DOHH2 (cell line): ENCODE measurements at regions not wholly inside any gene's neighbourhood (a gene's known extent, or its start where the extent isn't known, plus 50 kb on each side); places are given as distances from the start of the nearest gene placed in this dataset.

Experiments used
- H3F3A ChIP-seq: fragments of 200-600 bp; sonication (generic), shearing (Covaris generic); 2 replicates; pipeline ENCODE4 v1.6.0; 2016; ENCODE audit warnings: antibody characterized with exemption, mild to moderate bottlenecking; ENCODE audit not compliant: control insufficient read depth, insufficient read depth
- H3K27ac ChIP-seq: fragments of 200-600 bp; sonication (generic); 2 replicates; pipeline ENCODE4 v1.5.1; 2014; ENCODE audit warnings: low read depth, mild to moderate bottlenecking, low read length, moderate library complexity
- H3K27me3 ChIP-seq: fragments of 200-600 bp; sonication (generic); 2 replicates; pipeline ENCODE4 v1.6.1; 2014; ENCODE audit warnings: mild to moderate bottlenecking, low read length, mixed read lengths; ENCODE audit not compliant: control insufficient read depth
- H3K36me3 ChIP-seq: fragments of 200-600 bp; sonication (generic); 2 replicates; pipeline ENCODE4 v1.6.1; 2014; ENCODE audit warnings: mild to moderate bottlenecking, low read length, moderate library complexity, mixed read lengths; ENCODE audit not compliant: control insufficient read depth
- H3K4me1 ChIP-seq: fragments of 200-600 bp; sonication (generic); 2 replicates; pipeline ENCODE4 v1.6.1; 2014; ENCODE audit warnings: mild to moderate bottlenecking, low read length, mixed read lengths; ENCODE audit not compliant: control insufficient read depth
- H3K4me2 ChIP-seq: fragments of 200-600 bp; sonication (generic); 2 replicates; pipeline ENCODE4 v1.6.0; 2014; ENCODE audit warnings: mild to moderate bottlenecking, low read length, moderate library complexity
- H3K4me3 ChIP-seq: fragments of 200-600 bp; sonication (generic); 2 replicates; pipeline ENCODE4 v1.5.1; 2014; ENCODE audit warnings: mild to moderate bottlenecking, low read length, mixed read lengths
- H3K79me2 ChIP-seq: fragments of 200-600 bp; sonication (generic); 2 replicates; pipeline ENCODE4 v1.6.1; 2014; ENCODE audit warnings: mild to moderate bottlenecking, low read length, mixed read lengths; ENCODE audit not compliant: control insufficient read depth
- H3K9me2 ChIP-seq: fragments of 200-600 bp; sonication (generic); replicated peaks from 2 replicates; pipeline ENCODE4 v1.6.1; 2014; ENCODE audit warnings: mild to moderate bottlenecking, low read length, mixed read lengths; ENCODE audit not compliant: control insufficient read depth
- H3K9me3 ChIP-seq: fragments of 200-600 bp; sonication (generic); 2 replicates; pipeline ENCODE4 v1.6.1; 2014; ENCODE audit warnings: antibody characterized with exemption, low read length, mixed read lengths; ENCODE audit not compliant: control insufficient read depth, insufficient read depth
- H4K20me1 ChIP-seq: fragments of 200-600 bp; sonication (generic); 2 replicates; pipeline ENCODE4 v1.6.0; 2014; ENCODE audit warnings: low read depth, mild to moderate bottlenecking, antibody characterized with exemption, low read length, moderate library complexity; ENCODE audit not compliant: control insufficient read depth, insufficient read depth
- CTCF ChIP-seq: fragments of 200-600 bp; sonication (generic); IDR thresholded peaks from one replicate; pipeline ENCODE4 v1.5.1; 2014; ENCODE audit warnings: antibody characterized with exemption, mild to moderate bottlenecking, low read depth, low read length; ENCODE audit not compliant: poor library complexity, severe bottlenecking
- EZH2phosphoT487 ChIP-seq: fragments of 200-600 bp; sonication (generic); IDR thresholded peaks from 2 replicates; pipeline ENCODE4 v1.6.1; 2017; ENCODE audit warnings: borderline replicate concordance, mild to moderate bottlenecking, antibody characterized with exemption, low read length, moderate library complexity, mixed read lengths

DNA sequence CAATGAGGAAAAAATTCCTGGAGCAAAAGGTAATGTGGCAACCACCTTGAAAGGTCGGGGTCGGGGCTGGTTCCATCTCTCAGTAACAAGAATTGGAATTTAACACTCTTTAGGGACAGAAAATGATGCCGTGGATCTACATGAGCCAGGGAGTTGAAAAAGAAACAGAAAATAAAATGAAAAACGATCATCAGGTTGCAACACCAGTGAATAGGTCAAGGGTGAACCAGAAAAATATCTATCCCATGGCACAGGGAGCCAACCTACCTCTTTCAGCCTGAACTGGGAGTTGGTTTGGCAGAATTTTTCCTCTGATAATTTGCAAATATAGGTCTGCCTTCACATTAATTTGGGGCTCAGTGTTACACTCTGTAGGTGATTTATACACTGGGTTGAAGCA, 93.7 kb downstream of the C4orf33 start:
- Histone ChIP-seq H3K9me2 (no peaks in the 10 kb centered on the region), H3F3A (no peaks in the 10 kb centered on the region), H4K20me1 (no peaks in the 10 kb centered on the region), H3K9me3 (no peaks in the 10 kb centered on the region), H3K27me3 (0 out of 2 replicates have a peak, but pooled peaks cover 4% of the 10 kb centered on the region), H3K4me3 (no peak overlapping the region), H3K27ac (no peak overlapping the region), H3K79me2 (no peaks in the 10 kb centered on the region), H3K36me3 (no peaks in the 10 kb centered on the region), H3K4me2 (no peak overlapping the region), H3K4me1 (no peaks in the 10 kb centered on the region)
- no peak for TF ChIP-seq CTCF
- no peak for TF ChIP-seq EZH2phosphoT487

GRCh38 chr4:129193357-129194100, 97.6 kb downstream of the C4orf33 start:
- Histone ChIP-seq H3K9me3 (no peaks in the 10 kb centered on the region), H3K9me2 (no peaks in the 10 kb centered on the region), H4K20me1 (no peaks in the 10 kb centered on the region), H3K36me3 (no peaks in the 10 kb centered on the region), H3K27me3 (0 out of 2 replicates have a peak, but pooled peaks cover 4% of the 10 kb centered on the region), H3F3A (no peaks in the 10 kb centered on the region), H3K4me1 (no peaks in the 10 kb centered on the region), H3K27ac (no peak overlapping the region), H3K79me2 (no peaks in the 10 kb centered on the region), H3K4me2 (no peak overlapping the region), H3K4me3 (no peak overlapping the region)
- TF ChIP-seq EZH2phosphoT487 (no peak), CTCF (no peak)

GRCh38 chr4:129208481-129208880, 112.5 kb downstream of the C4orf33 start:
- H3K36me3 ChIP-seq = no peaks in the 10 kb centered on the region
- H4K20me1 ChIP-seq = no peaks in the 10 kb centered on the region
- H3K9me2 ChIP-seq = no peaks in the 10 kb centered on the region
- no peaks in the 10 kb centered on the region; the same call in 1 of the 2 replicates for H3K27me3 ChIP-seq
- H3K27ac ChIP-seq = no peak overlapping the region
- TF ChIP-seq EZH2phosphoT487 (no peak), CTCF (no peak)
- H3K79me2 ChIP-seq = no peaks in the 10 kb centered on the region
- H3F3A ChIP-seq = no peaks in the 10 kb centered on the region
- H3K4me3 ChIP-seq = no peak overlapping the region
- no peak overlapping the region for H3K4me2 ChIP-seq
- no peaks in the 10 kb centered on the region for H3K4me1 ChIP-seq
- no peaks in the 10 kb centered on the region for H3K9me3 ChIP-seq
